ENCODE measurements at regions not wholly inside any gene's neighbourhood (a gene's known extent, or its start where the extent isn't known, plus 50 kb on each side); places are given as distances from the start of the nearest gene placed in this dataset.

DNA sequence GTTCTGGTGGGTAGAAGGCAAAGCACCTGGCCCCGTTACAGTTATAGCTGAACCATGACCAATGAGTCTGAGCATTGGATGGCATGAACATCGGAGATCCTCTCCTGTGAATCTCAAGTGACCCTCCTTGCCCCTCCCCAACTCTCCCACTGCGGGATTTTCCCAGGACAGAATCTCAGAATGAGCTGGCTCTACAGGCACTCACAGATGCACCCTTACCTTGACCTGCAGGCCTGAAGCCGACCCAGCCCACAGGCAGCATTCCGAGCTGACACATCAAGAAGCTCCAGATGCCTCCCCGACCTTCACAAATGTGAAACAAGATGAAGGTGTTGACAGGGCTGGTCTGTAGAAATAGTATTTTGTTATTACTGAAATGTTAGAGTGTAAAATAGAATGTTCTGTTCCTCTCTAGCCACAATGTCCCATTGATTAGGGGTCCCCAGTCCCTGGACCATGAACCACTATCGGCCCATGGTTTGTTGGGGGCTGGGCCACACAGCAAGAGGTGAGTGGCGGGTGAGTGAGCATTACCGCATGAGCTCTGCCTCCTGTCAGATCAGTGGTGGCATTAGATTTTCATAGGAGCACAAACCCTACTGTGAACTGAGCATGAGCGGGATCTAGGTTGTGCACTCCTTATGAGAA is 263.4 kb downstream of the AUH start:
- Histone ChIP-seq H3K27ac (replicated peaks) (no peak overlapping the region), H3K4me3 (replicated peaks; ENCODE audit: insufficient read depth, low read length) (no peak overlapping the region), H3K27me3 (ENCODE audit: insufficient read depth, poor library complexity, severe bottlenecking) (no peaks in the 10 kb centered on the region)
- TF ChIP-seq POLR2AphosphoS5 (IDR thresholded peaks at IDR 0.05; ENCODE audit: low read depth): no peak
- TF ChIP-seq, protein P1, sequence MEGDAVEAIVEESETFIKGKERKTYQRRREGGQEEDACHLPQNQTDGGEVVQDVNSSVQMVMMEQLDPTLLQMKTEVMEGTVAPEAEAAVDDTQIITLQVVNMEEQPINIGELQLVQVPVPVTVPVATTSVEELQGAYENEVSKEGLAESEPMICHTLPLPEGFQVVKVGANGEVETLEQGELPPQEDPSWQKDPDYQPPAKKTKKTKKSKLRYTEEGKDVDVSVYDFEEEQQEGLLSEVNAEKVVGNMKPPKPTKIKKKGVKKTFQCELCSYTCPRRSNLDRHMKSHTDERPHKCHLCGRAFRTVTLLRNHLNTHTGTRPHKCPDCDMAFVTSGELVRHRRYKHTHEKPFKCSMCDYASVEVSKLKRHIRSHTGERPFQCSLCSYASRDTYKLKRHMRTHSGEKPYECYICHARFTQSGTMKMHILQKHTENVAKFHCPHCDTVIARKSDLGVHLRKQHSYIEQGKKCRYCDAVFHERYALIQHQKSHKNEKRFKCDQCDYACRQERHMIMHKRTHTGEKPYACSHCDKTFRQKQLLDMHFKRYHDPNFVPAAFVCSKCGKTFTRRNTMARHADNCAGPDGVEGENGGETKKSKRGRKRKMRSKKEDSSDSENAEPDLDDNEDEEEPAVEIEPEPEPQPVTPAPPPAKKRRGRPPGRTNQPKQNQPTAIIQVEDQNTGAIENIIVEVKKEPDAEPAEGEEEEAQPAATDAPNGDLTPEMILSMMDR (IDR thresholded peaks at IDR 0.05; ENCODE audit: insufficient read depth, low read length): no peak
- TF ChIP-seq, protein P2, sequence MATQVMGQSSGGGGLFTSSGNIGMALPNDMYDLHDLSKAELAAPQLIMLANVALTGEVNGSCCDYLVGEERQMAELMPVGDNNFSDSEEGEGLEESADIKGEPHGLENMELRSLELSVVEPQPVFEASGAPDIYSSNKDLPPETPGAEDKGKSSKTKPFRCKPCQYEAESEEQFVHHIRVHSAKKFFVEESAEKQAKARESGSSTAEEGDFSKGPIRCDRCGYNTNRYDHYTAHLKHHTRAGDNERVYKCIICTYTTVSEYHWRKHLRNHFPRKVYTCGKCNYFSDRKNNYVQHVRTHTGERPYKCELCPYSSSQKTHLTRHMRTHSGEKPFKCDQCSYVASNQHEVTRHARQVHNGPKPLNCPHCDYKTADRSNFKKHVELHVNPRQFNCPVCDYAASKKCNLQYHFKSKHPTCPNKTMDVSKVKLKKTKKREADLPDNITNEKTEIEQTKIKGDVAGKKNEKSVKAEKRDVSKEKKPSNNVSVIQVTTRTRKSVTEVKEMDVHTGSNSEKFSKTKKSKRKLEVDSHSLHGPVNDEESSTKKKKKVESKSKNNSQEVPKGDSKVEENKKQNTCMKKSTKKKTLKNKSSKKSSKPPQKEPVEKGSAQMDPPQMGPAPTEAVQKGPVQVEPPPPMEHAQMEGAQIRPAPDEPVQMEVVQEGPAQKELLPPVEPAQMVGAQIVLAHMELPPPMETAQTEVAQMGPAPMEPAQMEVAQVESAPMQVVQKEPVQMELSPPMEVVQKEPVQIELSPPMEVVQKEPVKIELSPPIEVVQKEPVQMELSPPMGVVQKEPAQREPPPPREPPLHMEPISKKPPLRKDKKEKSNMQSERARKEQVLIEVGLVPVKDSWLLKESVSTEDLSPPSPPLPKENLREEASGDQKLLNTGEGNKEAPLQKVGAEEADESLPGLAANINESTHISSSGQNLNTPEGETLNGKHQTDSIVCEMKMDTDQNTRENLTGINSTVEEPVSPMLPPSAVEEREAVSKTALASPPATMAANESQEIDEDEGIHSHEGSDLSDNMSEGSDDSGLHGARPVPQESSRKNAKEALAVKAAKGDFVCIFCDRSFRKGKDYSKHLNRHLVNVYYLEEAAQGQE (IDR thresholded peaks at IDR 0.05; ENCODE audit: insufficient replicate concordance, low read depth): no peak
- TF ChIP-seq GABPA (IDR thresholded peaks at IDR 0.05; ENCODE audit: low read depth): no peak
- no peak for TF ChIP-seq SPI1 (IDR thresholded peaks at IDR 0.05; ENCODE audit: borderline replicate concordance, low read depth)
- no peak for DNase-seq (ENCODE audit: low read depth in 1 of 2, low spot score in 1 of 2)

DNA sequence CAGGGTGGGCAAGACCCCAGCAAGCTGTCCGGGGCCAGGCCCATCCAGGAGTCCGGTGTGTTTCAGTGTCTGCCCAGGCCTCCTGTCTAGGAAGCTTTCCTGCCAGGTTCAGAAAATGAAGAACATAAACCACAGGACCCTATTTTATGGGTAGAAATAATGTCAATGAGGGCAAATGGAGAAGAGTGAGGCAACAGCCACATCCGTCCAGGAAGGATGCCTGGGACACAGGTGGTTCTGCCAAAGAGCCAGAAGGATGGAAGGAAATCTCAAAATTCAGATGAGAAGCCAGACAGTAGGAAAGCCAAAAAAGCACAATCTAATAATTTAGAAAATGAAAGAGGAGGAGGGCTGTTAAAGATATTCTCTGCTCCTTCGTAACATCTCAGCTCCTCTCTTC is 262.3 kb downstream of the AUH start:
- Histone ChIP-seq H3K27ac (replicated peaks) (no peak overlapping the region), H3K27me3 (ENCODE audit: insufficient read depth, poor library complexity, severe bottlenecking) (no peaks in the 10 kb centered on the region), H3K4me3 (replicated peaks; ENCODE audit: insufficient read depth, low read length) (no peak overlapping the region)
- TF ChIP-seq POLR2AphosphoS5 (IDR thresholded peaks at IDR 0.05; ENCODE audit: low read depth): no peak
- TF ChIP-seq GABPA (IDR thresholded peaks at IDR 0.05; ENCODE audit: low read depth): no peak
- TF ChIP-seq, protein P1 (IDR thresholded peaks at IDR 0.05; ENCODE audit: insufficient read depth, low read length): no peak
- TF ChIP-seq SPI1 (IDR thresholded peaks at IDR 0.05; ENCODE audit: borderline replicate concordance, low read depth): no peak
- TF ChIP-seq, protein P2 (IDR thresholded peaks at IDR 0.05; ENCODE audit: insufficient replicate concordance, low read depth): no peak
- DNase-seq (ENCODE audit: low read depth in 1 of 2, low spot score in 1 of 2): no peak

DNA sequence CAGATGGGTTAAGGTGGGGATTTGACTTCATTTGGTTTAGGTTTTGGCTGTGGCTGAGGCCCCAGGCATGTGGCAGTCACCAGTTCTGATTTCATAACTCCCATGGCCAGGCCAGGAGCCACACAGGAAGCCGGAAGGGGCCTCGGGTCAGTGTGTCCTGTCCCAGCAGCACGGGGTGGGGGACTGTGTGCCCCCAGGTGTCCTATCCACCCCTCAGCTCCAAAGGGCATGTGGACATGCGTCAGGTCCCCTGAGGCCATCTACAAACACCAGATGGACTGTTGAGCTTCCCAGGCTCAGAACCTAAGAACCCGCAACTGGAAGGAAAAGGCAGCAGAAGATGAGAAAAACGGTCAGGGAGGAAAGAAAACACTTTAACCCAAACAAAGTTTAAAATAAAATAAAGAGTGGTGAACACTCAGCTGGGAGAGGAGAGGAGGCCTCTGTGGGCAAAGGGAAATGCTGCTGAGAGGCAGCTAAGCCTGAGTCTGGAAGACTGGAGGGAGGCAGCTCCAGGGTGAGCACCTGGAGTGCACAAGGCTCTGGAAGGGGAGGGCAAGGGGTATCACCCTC is 260.8 kb downstream of the AUH start:
- TF ChIP-seq, protein P1 (IDR thresholded peaks at IDR 0.05; ENCODE audit: insufficient read depth, low read length): no peak
- TF ChIP-seq POLR2AphosphoS5 (IDR thresholded peaks at IDR 0.05; ENCODE audit: low read depth) (no peak), GABPA (IDR thresholded peaks at IDR 0.05; ENCODE audit: low read depth) (no peak)
- TF ChIP-seq, protein P2 (IDR thresholded peaks at IDR 0.05; ENCODE audit: insufficient replicate concordance, low read depth): no peak
- no peak for DNase-seq (ENCODE audit: low read depth in 1 of 2, low spot score in 1 of 2)
- no peak overlapping the region for H3K4me3 ChIP-seq (replicated peaks; ENCODE audit: insufficient read depth, low read length)
- H3K27me3 ChIP-seq (ENCODE audit: insufficient read depth, poor library complexity, severe bottlenecking): no peaks in the 10 kb centered on the region
- H3K27ac ChIP-seq (replicated peaks): no peak overlapping the region

Data from HL-60 (cell line).